ENCODE measurements at regions not wholly inside any gene's neighbourhood (a gene's known extent, or its start where the extent isn't known, plus 50 kb on each side); places are given as distances from the start of the nearest gene placed in this dataset.
A peak's percentile ranks its signal among the peaks of the same experiment; 100 is the strongest.
"Not testable (repeated sequence)": the region's sequence is repeated elsewhere in the genome, so short reads cannot be mapped to it uniquely, and the experiment has no call there.

- no peaks in the 10 kb centered on the region for H3K27me3 ChIP-seq (ENCODE audit: control insufficient read depth, insufficient read depth, low read length)
- H3K36me3 ChIP-seq (replicated peaks; ENCODE audit: control insufficient read depth, insufficient read depth, low read length) = no peaks in the 10 kb centered on the region
Measured at GRCh38 chr6:137316626-137317025, 97.4 kb upstream of the IFNGR1 start.

GRCh38 chr6:137315081-137315480, 95.9 kb upstream of the IFNGR1 start:
- Histone ChIP-seq H3K27me3 (ENCODE audit: control insufficient read depth, insufficient read depth, low read length) (no peaks in the 10 kb centered on the region), H3K36me3 (replicated peaks; ENCODE audit: control insufficient read depth, insufficient read depth, low read length) (no peaks in the 10 kb centered on the region), H3K4me3 (ENCODE audit: insufficient read depth, low read depth, low read length) (no peak overlapping the region)
- no peak for DNase-seq

More at GRCh38 chr6:137316626-137317025, 97.4 kb upstream of the IFNGR1 start:
- no peak overlapping the region for H3K4me3 ChIP-seq (ENCODE audit: insufficient read depth, low read depth, low read length)
- DNase-seq = no peak

GRCh38 chr6:137313928-137314855, 95.0 kb upstream of the IFNGR1 start:
- peak; percentile 39 for DNase-seq

GRCh38 chr6:137313211-137313610, 94.0 kb upstream of the IFNGR1 start:
- Histone ChIP-seq H3K36me3 (replicated peaks; ENCODE audit: control insufficient read depth, insufficient read depth, low read length) (no peaks in the 10 kb centered on the region), H3K4me3 (ENCODE audit: insufficient read depth, low read depth, low read length) (no peak overlapping the region), H3K27me3 (ENCODE audit: control insufficient read depth, insufficient read depth, low read length) (no peaks in the 10 kb centered on the region)
- no peak for DNase-seq

More at GRCh38 chr6:137313928-137314855, 95.0 kb upstream of the IFNGR1 start:
- H3K4me3 ChIP-seq (ENCODE audit: insufficient read depth, low read depth, low read length) = no peak overlapping the region
- no peaks in the 10 kb centered on the region for H3K36me3 ChIP-seq (replicated peaks; ENCODE audit: control insufficient read depth, insufficient read depth, low read length)
- no peaks in the 10 kb centered on the region for H3K27me3 ChIP-seq (ENCODE audit: control insufficient read depth, insufficient read depth, low read length)

- no peak overlapping the region for H3K4me3 ChIP-seq (ENCODE audit: insufficient read depth, low read depth, low read length)
- no peaks in the 10 kb centered on the region for H3K27me3 ChIP-seq (ENCODE audit: control insufficient read depth, insufficient read depth, low read length)
- no peak for DNase-seq
- H3K36me3 ChIP-seq (replicated peaks; ENCODE audit: control insufficient read depth, insufficient read depth, low read length) = no peaks in the 10 kb centered on the region
Measured at GRCh38 chr6:137311940-137312339, 92.8 kb upstream of the IFNGR1 start.

- DNase-seq = peak; percentile 9
- H3K36me3 ChIP-seq (replicated peaks; ENCODE audit: control insufficient read depth, insufficient read depth, low read length) = no peaks in the 10 kb centered on the region
- no peak overlapping the region for H3K4me3 ChIP-seq (ENCODE audit: insufficient read depth, low read depth, low read length)
- H3K27me3 ChIP-seq (ENCODE audit: control insufficient read depth, insufficient read depth, low read length) = no peaks in the 10 kb centered on the region
Measured at GRCh38 chr6:137309078-137309762, 90.0 kb upstream of the IFNGR1 start.

- Histone ChIP-seq H3K27me3 (ENCODE audit: control insufficient read depth, insufficient read depth, low read length) (no peaks in the 10 kb centered on the region), H3K4me3 (ENCODE audit: insufficient read depth, low read depth, low read length) (no peak overlapping the region), H3K36me3 (replicated peaks; ENCODE audit: control insufficient read depth, insufficient read depth, low read length) (no peaks in the 10 kb centered on the region)
- DNase-seq = no peak
Measured at GRCh38 chr6:137307163-137307854, 88.1 kb upstream of the IFNGR1 start.

GRCh38 chr6:137305691-137306090, 86.5 kb upstream of the IFNGR1 start:
- Histone ChIP-seq H3K27me3 (ENCODE audit: control insufficient read depth, insufficient read depth, low read length) (no peaks in the 10 kb centered on the region), H3K4me3 (ENCODE audit: insufficient read depth, low read depth, low read length) (no peak overlapping the region), H3K36me3 (replicated peaks; ENCODE audit: control insufficient read depth, insufficient read depth, low read length) (no peaks in the 10 kb centered on the region)
- no peak for DNase-seq

GRCh38 chr6:137304020-137304780, 85.0 kb upstream of the IFNGR1 start:
- no peak overlapping the region for H3K4me3 ChIP-seq (ENCODE audit: insufficient read depth, low read depth, low read length)

GRCh38 chr6:137303441-137303840, 84.3 kb upstream of the IFNGR1 start:
- Histone ChIP-seq H3K36me3 (replicated peaks; ENCODE audit: control insufficient read depth, insufficient read depth, low read length) (no peaks in the 10 kb centered on the region), H3K27me3 (ENCODE audit: control insufficient read depth, insufficient read depth, low read length) (no peaks in the 10 kb centered on the region), H3K4me3 (ENCODE audit: insufficient read depth, low read depth, low read length) (no peak overlapping the region)
- DNase-seq = no peak

More at GRCh38 chr6:137304020-137304780, 85.0 kb upstream of the IFNGR1 start:
- Histone ChIP-seq H3K36me3 (replicated peaks; ENCODE audit: control insufficient read depth, insufficient read depth, low read length) (no peaks in the 10 kb centered on the region), H3K27me3 (ENCODE audit: control insufficient read depth, insufficient read depth, low read length) (no peaks in the 10 kb centered on the region)
- DNase-seq = no peak

GRCh38 chr6:137299681-137300080, 80.5 kb upstream of the IFNGR1 start:
- H3K27me3 ChIP-seq (ENCODE audit: control insufficient read depth, insufficient read depth, low read length) = no peaks in the 10 kb centered on the region
- DNase-seq = no peak
- no peak overlapping the region for H3K4me3 ChIP-seq (ENCODE audit: insufficient read depth, low read depth, low read length)
- no peaks in the 10 kb centered on the region for H3K36me3 ChIP-seq (replicated peaks; ENCODE audit: control insufficient read depth, insufficient read depth, low read length)

- DNase-seq = peak; percentile 69
- Histone ChIP-seq H3K27me3 (ENCODE audit: control insufficient read depth, insufficient read depth, low read length) (no peaks in the 10 kb centered on the region), H3K36me3 (replicated peaks; ENCODE audit: control insufficient read depth, insufficient read depth, low read length) (no peaks in the 10 kb centered on the region), H3K4me3 (ENCODE audit: insufficient read depth, low read depth, low read length) (no peak overlapping the region)
Measured at GRCh38 chr6:137297887-137298286, 78.7 kb upstream of the IFNGR1 start.

GRCh38 chr6:137292326-137292725, 73.1 kb upstream of the IFNGR1 start:
- not testable (repeated sequence) for H3K36me3 ChIP-seq (replicated peaks; ENCODE audit: control insufficient read depth, insufficient read depth, low read length); H3K27me3 ChIP-seq (ENCODE audit: control insufficient read depth, insufficient read depth, low read length); DNase-seq; H3K4me3 ChIP-seq (ENCODE audit: insufficient read depth, low read depth, low read length)

GRCh38 chr6:137291441-137291840, 72.3 kb upstream of the IFNGR1 start:
- H3K27me3 ChIP-seq (ENCODE audit: control insufficient read depth, insufficient read depth, low read length) = no peaks in the 10 kb centered on the region
- no peak for DNase-seq
- no peaks in the 10 kb centered on the region for H3K36me3 ChIP-seq (replicated peaks; ENCODE audit: control insufficient read depth, insufficient read depth, low read length)
- H3K4me3 ChIP-seq (ENCODE audit: insufficient read depth, low read depth, low read length) = no peak overlapping the region

All from H7 (cell line).